Endothelial cell of umbilical vein (primary cell): ENCODE measurements at regions not wholly inside any gene's neighbourhood (a gene's known extent, or its start where the extent isn't known, plus 50 kb on each side); places are given as distances from the start of the nearest gene placed in this dataset.

Experiments used
- BruUV-seq: library from RNA; stranded (reverse); fragments of 400-500 nt; replicated peaks from 2 replicates; lab custom pipeline; 2021; lab: Mats Ljungman, UMichigan
- CTCF ChIA-PET: fragments of 300-600, 350-600 bp; sonication (Branson Sonifier 250); formaldehyde crosslinking; loops from one replicate; lab custom pipeline; 2021; ENCODE audit warnings: antibody characterized with exemption, inconsistent platforms; lab: Charles Lee
- POLR2A ChIA-PET: fragments of 300-600, 350-600 bp; sonication (Branson Sonifier 250); formaldehyde crosslinking; loops from one replicate; lab custom pipeline; 2021; ENCODE audit warnings: antibody characterized with exemption, inconsistent platforms; lab: Charles Lee
- DNase-seq: peaks from one replicate; pipeline ENCODE4 v3.0.0-alpha.2; 2011; ENCODE audit warnings: low read depth, low spot score
- FAIRE-seq: peaks from 2 replicates; lab custom pipeline; 2011; peaks lifted over from hg19 to GRCh38; lab: Jason Lieb, UNC
- H2AFZ ChIP-seq: 2 replicates; pipeline ENCODE4 v1.6.0; 2012; ENCODE audit warnings: low read depth, low read length, control low read depth, inconsistent platforms
- H3K27ac ChIP-seq: 2 replicates; pipeline ENCODE4 v1.5.1; 2011; ENCODE audit warnings: low read depth, mild to moderate bottlenecking, control low read depth, low read length, moderate library complexity; ENCODE audit not compliant: insufficient read depth
- H3K27me3 ChIP-seq, 2 experiments: 2 replicates each; pipeline versions ENCODE4 v1.6.0 to v1.6.1; 2011; ENCODE audit warnings: low read length in 2 of 2, mixed read lengths in 1 of 2; ENCODE audit not compliant: control insufficient read depth in 2 of 2, insufficient read depth in 2 of 2
- H3K36me3 ChIP-seq, 2 experiments: 2 replicates in 1 of 2; 3 replicates in 1 of 2; pipeline ENCODE4 v1.5.1; 2011; ENCODE audit warnings: low read length in 2 of 2, mild to moderate bottlenecking in 1 of 2, moderate library complexity in 1 of 2; ENCODE audit not compliant: control insufficient read depth in 2 of 2, insufficient read depth in 2 of 2; ENCODE audit errors: extremely low read depth in 1 of 2
- H3K4me1 ChIP-seq: 3 replicates; pipeline ENCODE4 v1.5.1; 2011; ENCODE audit warnings: mild to moderate bottlenecking, low read length; ENCODE audit not compliant: control insufficient read depth, insufficient read depth; ENCODE audit errors: extremely low read depth
- H3K4me2 ChIP-seq: 2 replicates; pipeline ENCODE4 v1.6.1; 2011; ENCODE audit warnings: low read length, control low read depth, mixed read lengths; ENCODE audit not compliant: insufficient read depth
- H3K4me3 ChIP-seq, 3 experiments: fragments of 200-600 bp in 1 of 3; sonication (generic), shearing (Covaris generic) in 1 of 3; replicated peaks in 1 of 3; 2 replicates each; pipeline ENCODE4 v1.5.1; 2011 to 2016; ENCODE audit warnings: control low read depth in 3 of 3, low read length in 3 of 3, mild to moderate bottlenecking in 2 of 3, inconsistent platforms in 1 of 3, low read depth in 1 of 3, moderate library complexity in 1 of 3; ENCODE audit not compliant: insufficient read depth in 1 of 3
- H3K79me2 ChIP-seq: 2 replicates; pipeline ENCODE4 v1.6.0; 2012; ENCODE audit warnings: low read length, inconsistent platforms; ENCODE audit not compliant: control insufficient read depth, insufficient read depth
- H3K9ac ChIP-seq: replicated peaks from 2 replicates; pipeline ENCODE3; 2011; ENCODE audit warnings: low read length, control low read depth; ENCODE audit not compliant: insufficient read depth; ENCODE audit errors: extremely low read depth
- H3K9me1 ChIP-seq: replicated peaks from 3 replicates; pipeline ENCODE4 v1.6.0; 2011; ENCODE audit warnings: mild to moderate bottlenecking, low read length; ENCODE audit not compliant: control insufficient read depth, insufficient read depth; ENCODE audit errors: extremely low read depth
- H3K9me3 ChIP-seq: replicated peaks from 2 replicates; pipeline ENCODE4 v1.5.1; 2012; ENCODE audit warnings: low read length, inconsistent platforms; ENCODE audit not compliant: control insufficient read depth, insufficient read depth
- H4K20me1 ChIP-seq: replicated peaks from 2 replicates; pipeline ENCODE3; 2011; ENCODE audit warnings: mild to moderate bottlenecking, low read length; ENCODE audit not compliant: control insufficient read depth, insufficient read depth; ENCODE audit errors: extremely low read depth
- EZH2 ChIP-seq: IDR thresholded peaks from 2 replicates; pipeline ENCODE4 v1.6.1; 2012; ENCODE audit warnings: borderline replicate concordance, low read depth, mild to moderate bottlenecking, moderate library complexity, low read length, inconsistent platforms; ENCODE audit not compliant: severe bottlenecking
- FOS ChIP-seq: IDR thresholded peaks from 2 replicates; pipeline ENCODE4 v1.6.1; 2011; ENCODE audit warnings: mild to moderate bottlenecking, low read length, moderate library complexity, borderline replicate concordance; ENCODE audit not compliant: insufficient read depth
- GATA2 ChIP-seq: IDR thresholded peaks from 2 replicates; pipeline ENCODE4 v1.7.0; 2011; ENCODE audit warnings: low read depth, mild to moderate bottlenecking, moderate library complexity, mixed read lengths, low read length; ENCODE audit not compliant: insufficient read length, insufficient read depth
- JUN ChIP-seq: IDR thresholded peaks from 2 replicates; pipeline ENCODE4 v1.6.1; 2011; ENCODE audit warnings: borderline replicate concordance, low read depth; ENCODE audit not compliant: insufficient read length, insufficient read depth
- MYC ChIP-seq: IDR thresholded peaks from one replicate; pipeline ENCODE4 v1.6.1; 2011; ENCODE audit warnings: mild to moderate bottlenecking, low read depth, low read length
- POLR2A ChIP-seq: IDR thresholded peaks from 2 replicates; pipeline ENCODE4 v1.6.1; 2012; ENCODE audit warnings: low read depth, mild to moderate bottlenecking, control low read depth, low read length
- POLR2AphosphoS5 ChIP-seq: IDR thresholded peaks from 2 replicates; pipeline ENCODE4 v1.6.1; 2012; ENCODE audit warnings: low read depth, mild to moderate bottlenecking, control low read depth, low read length, moderate library complexity; ENCODE audit not compliant: insufficient read depth
- dilution Hi-C: fragments of 300-500 bp; cut with MboI; formaldehyde crosslinking; loops from one replicate; pipeline ENCODE4 v1.15.0; 2019; ENCODE audit warnings: low sequenced_read_pairs; ENCODE audit not compliant: extremely low pct_ligation_motif_present
- intact Hi-C: fragments of 100-400 bp; cut with micrococcal nuclease; formaldehyde crosslinking; loops from one replicate; pipeline ENCODE4 v1.10.0; 2022
- TF ChIP-seq, protein P1 (sequence below): IDR thresholded peaks from 2 replicates; pipeline ENCODE4 v1.6.1; 2011; ENCODE audit not compliant: insufficient read depth, insufficient read length
- TF ChIP-seq, protein P2 (sequence below), 2 donors: IDR thresholded peaks; 1 replicate in 1 of 2; 2 replicates in 1 of 2; pipeline ENCODE4 v1.5.1; 2011; ENCODE audit warnings: low read length in 2 of 2, mild to moderate bottlenecking in 2 of 2, moderate library complexity in 2 of 2, control low read depth in 1 of 2, inconsistent platforms in 1 of 2, low read depth in 1 of 2; ENCODE audit not compliant: insufficient read depth in 1 of 2; ENCODE audit errors: extremely low read depth in 1 of 2

DNA sequence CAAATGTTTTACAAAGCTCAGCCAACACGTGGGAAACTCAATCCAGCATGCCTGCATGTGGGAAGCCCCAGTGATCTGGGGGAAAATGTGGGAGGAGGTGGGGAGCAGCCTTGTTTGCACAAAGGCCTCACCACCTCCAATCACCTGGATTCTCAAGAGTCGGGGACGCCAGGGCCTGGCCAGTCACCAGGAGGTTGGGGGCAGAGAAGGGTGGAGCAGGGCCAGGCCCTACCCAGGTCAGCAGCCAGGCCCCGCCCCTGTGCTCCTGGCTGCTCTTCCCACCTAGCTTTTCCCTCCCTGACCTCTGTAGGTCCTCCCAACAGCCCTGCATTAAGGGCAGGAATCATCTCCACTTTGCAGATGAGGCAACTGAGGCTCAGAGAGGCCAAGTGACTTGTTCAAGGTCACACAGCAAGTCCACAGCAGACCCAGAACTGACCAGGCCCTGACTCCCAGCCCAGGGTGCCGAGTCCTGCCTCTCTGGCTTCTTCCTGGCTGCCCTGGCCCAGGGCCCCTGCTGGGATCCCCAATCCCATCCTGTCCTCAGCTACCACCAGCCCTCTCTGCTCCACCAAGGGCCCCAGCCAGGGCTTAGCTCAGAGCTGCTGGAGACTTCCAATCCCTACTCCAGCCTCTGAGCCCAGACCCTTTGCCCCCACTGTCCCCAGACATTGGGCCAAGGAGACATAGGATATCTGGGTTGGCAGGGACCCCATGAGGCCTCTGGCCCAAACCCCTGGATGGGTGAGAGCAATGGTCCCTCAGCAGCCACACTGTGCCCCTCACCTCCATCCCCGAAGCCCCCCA, 508.6 kb downstream of the PTPRU start:
- H2AFZ ChIP-seq, result no peak overlapping the region
- TF ChIP-seq MYC (no peak), POLR2A (no peak), JUN (no peak), EZH2 (no peak), GATA2 (no peak), FOS (no peak), POLR2AphosphoS5 (no peak)
- TF ChIP-seq, protein P1, sequence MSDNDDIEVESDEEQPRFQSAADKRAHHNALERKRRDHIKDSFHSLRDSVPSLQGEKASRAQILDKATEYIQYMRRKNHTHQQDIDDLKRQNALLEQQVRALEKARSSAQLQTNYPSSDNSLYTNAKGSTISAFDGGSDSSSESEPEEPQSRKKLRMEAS, result no peak
- TF ChIP-seq, protein P2, sequence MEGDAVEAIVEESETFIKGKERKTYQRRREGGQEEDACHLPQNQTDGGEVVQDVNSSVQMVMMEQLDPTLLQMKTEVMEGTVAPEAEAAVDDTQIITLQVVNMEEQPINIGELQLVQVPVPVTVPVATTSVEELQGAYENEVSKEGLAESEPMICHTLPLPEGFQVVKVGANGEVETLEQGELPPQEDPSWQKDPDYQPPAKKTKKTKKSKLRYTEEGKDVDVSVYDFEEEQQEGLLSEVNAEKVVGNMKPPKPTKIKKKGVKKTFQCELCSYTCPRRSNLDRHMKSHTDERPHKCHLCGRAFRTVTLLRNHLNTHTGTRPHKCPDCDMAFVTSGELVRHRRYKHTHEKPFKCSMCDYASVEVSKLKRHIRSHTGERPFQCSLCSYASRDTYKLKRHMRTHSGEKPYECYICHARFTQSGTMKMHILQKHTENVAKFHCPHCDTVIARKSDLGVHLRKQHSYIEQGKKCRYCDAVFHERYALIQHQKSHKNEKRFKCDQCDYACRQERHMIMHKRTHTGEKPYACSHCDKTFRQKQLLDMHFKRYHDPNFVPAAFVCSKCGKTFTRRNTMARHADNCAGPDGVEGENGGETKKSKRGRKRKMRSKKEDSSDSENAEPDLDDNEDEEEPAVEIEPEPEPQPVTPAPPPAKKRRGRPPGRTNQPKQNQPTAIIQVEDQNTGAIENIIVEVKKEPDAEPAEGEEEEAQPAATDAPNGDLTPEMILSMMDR (IDR thresholded peaks at IDR 0.05; ENCODE audit: extremely low read depth in 1 of 2, insufficient read depth in 1 of 2, low read depth in 1 of 2, low read length in 2 of 2), result no peak
- H3K27ac ChIP-seq, result no peak overlapping the region
- H3K27me3 ChIP-seq, result no peaks in the 10 kb centered on the region
- H3K4me3 ChIP-seq, result no peak overlapping the region
- no peaks in the 10 kb centered on the region for H3K4me1 ChIP-seq
- H3K9ac ChIP-seq, result no peak overlapping the region
- intact Hi-C loops (no loop called here), dilution Hi-C loops (no loop called here)
- FAIRE-seq, result no peak
- ChIA-PET POLR2A (no interaction called here), CTCF (no interaction called here)
- no peaks in the 10 kb centered on the region for H3K9me3 ChIP-seq
- H3K9me1 ChIP-seq, result no peaks in the 10 kb centered on the region
- H4K20me1 ChIP-seq, result no peaks in the 10 kb centered on the region
- BruUV-seq, result no TSS peak
- no peak for DNase-seq
- H3K36me3 ChIP-seq, result no peaks in the 10 kb centered on the region
- no peak overlapping the region for H3K4me2 ChIP-seq
- H3K79me2 ChIP-seq, result no peaks in the 10 kb centered on the region
